Fibroblast of villous mesenchyme (primary cell): ENCODE measurements at regions not wholly inside any gene's neighbourhood (a gene's known extent, or its start where the extent isn't known, plus 50 kb on each side); places are given as distances from the start of the nearest gene placed in this dataset.

Source experiments
- DNase-seq: peaks from one replicate; pipeline ENCODE4 v3.0.0-alpha.2; 2010; ENCODE audit warnings: low read depth
- H3K4me3 ChIP-seq: 2 replicates; pipeline ENCODE4 v1.5.1; 2011; ENCODE audit warnings: low read depth, mild to moderate bottlenecking, low read length
- CTCF ChIP-seq: IDR thresholded peaks from 2 replicates; pipeline ENCODE4 v1.5.1; 2012; ENCODE audit warnings: low read depth, mild to moderate bottlenecking, low read length; ENCODE audit not compliant: insufficient read depth

- TF ChIP-seq CTCF: no peak
Measured at GRCh38 chr10:33813415-33813814, 478.9 kb upstream of the NRP1 start.

GRCh38 chr10:33812586-33812985, 478.1 kb upstream of the NRP1 start:
- no peak for DNase-seq
- TF ChIP-seq CTCF: no peak

More at GRCh38 chr10:33813415-33813814, 478.9 kb upstream of the NRP1 start:
- no peak for DNase-seq
- no peak overlapping the region for H3K4me3 ChIP-seq

GRCh38 chr10:33810986-33811385, 476.5 kb upstream of the NRP1 start:
- no peak overlapping the region for H3K4me3 ChIP-seq
- no peak for DNase-seq
- no peak for TF ChIP-seq CTCF

More at GRCh38 chr10:33812586-33812985, 478.1 kb upstream of the NRP1 start:
- no peak overlapping the region for H3K4me3 ChIP-seq

- H3K4me3 ChIP-seq: no peak overlapping the region
- TF ChIP-seq CTCF: no peak
- no peak for DNase-seq
Measured at GRCh38 chr10:33809732-33810131, 475.3 kb upstream of the NRP1 start.

GRCh38 chr10:33808475-33808874, 474.0 kb upstream of the NRP1 start:
- no peak overlapping the region for H3K4me3 ChIP-seq
- DNase-seq: no peak
- no peak for TF ChIP-seq CTCF

GRCh38 chr10:33807531-33808359, 473.3 kb upstream of the NRP1 start:
- no peak for TF ChIP-seq CTCF

More at GRCh38 chr10:33807531-33808359, 473.3 kb upstream of the NRP1 start:
- DNase-seq: no peak
- no peak overlapping the region for H3K4me3 ChIP-seq
